ENCODE measurements at regions not wholly inside any gene's neighbourhood (a gene's known extent, or its start where the extent isn't known, plus 50 kb on each side); places are given as distances from the start of the nearest gene placed in this dataset.

GRCh38 chr7:47221826-47222225 lies 360.1 kb downstream of the TNS3 start:
- ATAC-seq, result no peak

GRCh38 chr7:47218378-47219176 lies 363.3 kb downstream of the TNS3 start:
- no peak for ATAC-seq

- no peak for ATAC-seq
Measured at GRCh38 chr7:47217570-47218360, 364.1 kb downstream of the TNS3 start.

GRCh38 chr7:47217086-47217485 lies 364.8 kb downstream of the TNS3 start:
- no peak for ATAC-seq

GRCh38 chr7:47216439-47216838 lies 365.5 kb downstream of the TNS3 start:
- ATAC-seq, result no peak

GRCh38 chr7:47215640-47216039 lies 366.3 kb downstream of the TNS3 start:
- no peak for ATAC-seq

GRCh38 chr7:47215049-47215448 lies 366.9 kb downstream of the TNS3 start:
- ATAC-seq, result no peak

- ATAC-seq, result no peak
Measured at GRCh38 chr7:47213276-47213675, 368.6 kb downstream of the TNS3 start.

GRCh38 chr7:47211519-47211973 lies 370.4 kb downstream of the TNS3 start:
- ATAC-seq, result no peak

- no peak for ATAC-seq
Measured at GRCh38 chr7:47210281-47210854, 371.5 kb downstream of the TNS3 start.

GRCh38 chr7:47207956-47208355 lies 374.0 kb downstream of the TNS3 start:
- no peak for ATAC-seq

- ATAC-seq, result no peak
Measured at GRCh38 chr7:47204709-47205108, 377.2 kb downstream of the TNS3 start.

- no peak for ATAC-seq
Measured at GRCh38 chr7:47202146-47202783, 379.6 kb downstream of the TNS3 start.

GRCh38 chr7:47198159-47198558 lies 383.8 kb downstream of the TNS3 start:
- no peak for ATAC-seq

- no peak for ATAC-seq
Measured at GRCh38 chr7:47197486-47197885, 384.4 kb downstream of the TNS3 start.

- ATAC-seq, result no peak
Measured at GRCh38 chr7:47196737-47197136, 385.2 kb downstream of the TNS3 start.

- no peak for ATAC-seq
Measured at GRCh38 chr7:47196106-47196645, 385.7 kb downstream of the TNS3 start.

- no peak for ATAC-seq
Measured at GRCh38 chr7:47195641-47196040, 386.3 kb downstream of the TNS3 start.

- ATAC-seq, result no peak
Measured at GRCh38 chr7:47194516-47195057, 387.3 kb downstream of the TNS3 start.

- no peak for ATAC-seq
Measured at GRCh38 chr7:47192978-47193377, 388.9 kb downstream of the TNS3 start.

GRCh38 chr7:47191876-47192291 lies 390.0 kb downstream of the TNS3 start:
- ATAC-seq, result no peak

- no peak for ATAC-seq
Measured at GRCh38 chr7:47191316-47191715, 390.6 kb downstream of the TNS3 start.

GRCh38 chr7:47190462-47190861 lies 391.4 kb downstream of the TNS3 start:
- ATAC-seq, result no peak
